ENCODE measurements at regions not wholly inside any gene's neighbourhood (a gene's known extent, or its start where the extent isn't known, plus 50 kb on each side); places are given as distances from the start of the nearest gene placed in this dataset.
"Not testable (repeated sequence)": the region's sequence is repeated elsewhere in the genome, so short reads cannot be mapped to it uniquely, and the experiment has no call there.

DNA sequence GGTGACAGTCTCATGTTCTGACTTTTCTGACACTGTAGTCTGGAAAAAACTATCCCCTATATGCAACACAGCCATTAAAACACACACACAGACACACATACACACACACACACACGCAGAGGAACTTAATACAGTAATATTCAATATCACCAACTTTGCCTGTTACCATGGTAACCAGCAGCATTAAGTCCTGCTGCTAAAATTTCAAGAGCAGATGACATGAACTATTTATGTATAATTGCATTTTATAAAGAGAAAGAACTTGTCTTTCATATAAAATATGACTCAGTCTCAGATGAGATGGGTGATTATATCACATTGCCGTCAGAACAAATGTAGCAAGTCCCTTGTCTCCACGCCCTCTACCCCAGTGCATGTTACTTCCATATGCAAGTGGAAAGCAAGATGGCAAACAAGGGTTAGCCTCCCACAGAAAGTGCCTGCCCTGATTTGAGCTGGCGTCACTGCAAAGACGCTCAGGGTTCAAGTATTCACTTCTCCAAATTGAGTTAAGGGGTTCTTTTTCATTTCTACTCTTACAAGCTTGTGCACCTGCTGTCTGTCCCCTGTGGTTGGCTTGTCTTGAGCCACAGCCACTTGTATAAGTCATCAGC, 576.8 kb downstream of the UQCRFS1 start:
- H3K36me3 ChIP-seq (ENCODE audit: insufficient read depth, insufficient read length, low read length), result peaks cover 7% of the 10 kb centered on the region
- TF ChIP-seq ZNF274 (IDR thresholded peaks at IDR 0.05; ENCODE audit: low read depth, low read length), result no peak
- TF ChIP-seq SUZ12 (IDR thresholded peaks at IDR 0.05; ENCODE audit: extremely low read depth, insufficient read depth, insufficient read length), result no peak
- no peak for TF ChIP-seq YY1 (IDR thresholded peaks at IDR 0.05; ENCODE audit: insufficient read depth, insufficient read length)
- H3K4me3 ChIP-seq (ENCODE audit: insufficient read length, low read depth), result no peak overlapping the region
- DNase-seq (ENCODE audit: low read depth, low spot score), result no peak
- H3K27me3 ChIP-seq (ENCODE audit: insufficient read depth, insufficient read length), result no peaks in the 10 kb centered on the region
- no peak overlapping the region for H3K9ac ChIP-seq (ENCODE audit: insufficient read length, low read depth)
- no peaks in the 10 kb centered on the region for H3K9me3 ChIP-seq (ENCODE audit: insufficient read depth, low read length)
- peaks cover 10% of the 10 kb centered on the region for H3K4me1 ChIP-seq (ENCODE audit: insufficient read depth, insufficient read length)

DNA sequence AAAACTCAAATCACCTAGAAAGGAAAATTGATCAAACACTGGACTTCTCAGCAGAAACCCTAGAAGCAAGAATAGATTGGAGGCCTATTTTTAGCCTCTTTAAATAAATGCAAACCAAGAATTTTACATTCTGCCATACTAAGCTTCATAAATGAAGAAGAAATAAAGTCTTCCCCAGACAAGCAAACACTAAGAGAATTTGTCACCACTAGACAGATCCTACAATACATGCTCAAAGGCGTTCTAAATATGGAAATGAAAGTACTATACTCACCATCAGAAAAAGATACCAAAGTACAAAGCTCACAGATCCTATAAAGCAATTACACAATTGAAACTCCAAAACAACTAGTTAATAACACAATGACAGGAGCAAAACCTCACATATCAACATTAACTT, 578.1 kb downstream of the UQCRFS1 start:
- TF ChIP-seq YY1 (IDR thresholded peaks at IDR 0.05; ENCODE audit: insufficient read depth, insufficient read length) (no peak), SUZ12 (IDR thresholded peaks at IDR 0.05; ENCODE audit: extremely low read depth, insufficient read depth, insufficient read length) (no peak), ZNF274 (IDR thresholded peaks at IDR 0.05; ENCODE audit: low read depth, low read length) (no peak)
- peaks cover 10% of the 10 kb centered on the region for H3K4me1 ChIP-seq (ENCODE audit: insufficient read depth, insufficient read length)
- no peak overlapping the region for H3K9ac ChIP-seq (ENCODE audit: insufficient read length, low read depth)
- no peaks in the 10 kb centered on the region for H3K9me3 ChIP-seq (ENCODE audit: insufficient read depth, low read length)
- no peaks in the 10 kb centered on the region for H3K27me3 ChIP-seq (ENCODE audit: insufficient read depth, insufficient read length)
- DNase-seq (ENCODE audit: low read depth, low spot score), result no peak
- no peak overlapping the region for H3K4me3 ChIP-seq (ENCODE audit: insufficient read length, low read depth)
- no peaks in the 10 kb centered on the region for H3K36me3 ChIP-seq (ENCODE audit: insufficient read depth, insufficient read length, low read length)

DNA sequence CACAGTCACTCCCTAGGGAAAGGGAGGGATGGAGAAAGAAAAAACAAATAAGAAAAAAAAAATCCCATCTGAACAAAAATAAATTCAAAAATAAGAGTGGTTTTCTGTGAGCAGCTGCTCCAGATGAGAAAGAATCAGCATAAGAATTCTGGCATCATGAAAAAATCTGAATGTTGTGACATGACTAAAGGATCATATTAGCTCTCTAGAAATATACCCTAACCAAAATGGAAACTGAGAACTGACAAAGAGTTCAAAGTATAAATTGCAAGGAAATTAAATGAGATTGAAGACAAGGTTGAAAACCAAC, 579.0 kb downstream of the UQCRFS1 start:
- Histone ChIP-seq H3K9ac (ENCODE audit: insufficient read length, low read depth) (no peak overlapping the region), H3K4me1 (ENCODE audit: insufficient read depth, insufficient read length) (peaks cover 10% of the 10 kb centered on the region), H3K36me3 (ENCODE audit: insufficient read depth, insufficient read length, low read length) (no peaks in the 10 kb centered on the region), H3K4me3 (ENCODE audit: insufficient read length, low read depth) (no peak overlapping the region), H3K9me3 (ENCODE audit: insufficient read depth, low read length) (no peaks in the 10 kb centered on the region), H3K27me3 (ENCODE audit: insufficient read depth, insufficient read length) (no peaks in the 10 kb centered on the region)
- DNase-seq (ENCODE audit: low read depth, low spot score), result no peak
- TF ChIP-seq YY1 (IDR thresholded peaks at IDR 0.05; ENCODE audit: insufficient read depth, insufficient read length) (no peak), SUZ12 (IDR thresholded peaks at IDR 0.05; ENCODE audit: extremely low read depth, insufficient read depth, insufficient read length) (no peak), ZNF274 (IDR thresholded peaks at IDR 0.05; ENCODE audit: low read depth, low read length) (no peak)

DNA sequence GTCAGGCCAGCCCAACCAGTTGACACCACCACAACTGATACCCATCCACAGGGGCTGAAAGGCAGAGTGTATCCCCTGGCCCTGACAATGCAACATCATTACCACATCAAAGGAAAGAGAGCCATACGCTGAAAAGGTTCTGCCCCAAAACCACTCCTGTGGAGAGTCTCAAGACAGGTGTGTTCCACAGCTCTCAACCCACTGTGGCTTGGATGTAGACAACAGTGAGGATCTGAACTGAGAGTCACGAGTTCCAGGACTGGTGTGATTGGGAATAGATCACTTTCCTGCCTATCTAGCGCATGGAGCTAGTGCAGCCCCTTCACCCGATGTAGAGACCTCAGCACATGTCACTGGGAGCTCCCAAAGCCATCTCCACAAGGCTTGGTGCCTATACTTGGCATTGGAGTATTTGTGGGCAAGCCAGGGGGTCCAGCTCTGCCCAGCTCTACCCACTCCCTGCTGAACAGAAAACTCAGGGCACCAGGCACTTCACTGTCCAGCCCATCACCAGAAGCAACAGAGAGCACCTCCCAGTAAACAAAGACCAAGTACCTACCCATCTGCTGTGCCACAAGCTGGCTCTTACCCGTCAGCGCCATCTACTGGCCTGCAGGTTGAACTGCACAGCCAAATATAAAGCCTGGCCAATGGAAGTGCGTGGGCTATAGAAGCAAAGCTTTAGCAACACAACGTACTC, 579.5 kb downstream of the UQCRFS1 start:
- TF ChIP-seq YY1 (IDR thresholded peaks at IDR 0.05; ENCODE audit: insufficient read depth, insufficient read length) (no peak), ZNF274 (IDR thresholded peaks at IDR 0.05; ENCODE audit: low read depth, low read length) (no peak), SUZ12 (IDR thresholded peaks at IDR 0.05; ENCODE audit: extremely low read depth, insufficient read depth, insufficient read length) (no peak)
- no peaks in the 10 kb centered on the region for H3K36me3 ChIP-seq (ENCODE audit: insufficient read depth, insufficient read length, low read length)
- H3K4me1 ChIP-seq (ENCODE audit: insufficient read depth, insufficient read length), result peaks cover 10% of the 10 kb centered on the region
- no peak overlapping the region for H3K9ac ChIP-seq (ENCODE audit: insufficient read length, low read depth)
- no peak overlapping the region for H3K4me3 ChIP-seq (ENCODE audit: insufficient read length, low read depth)
- no peaks in the 10 kb centered on the region for H3K27me3 ChIP-seq (ENCODE audit: insufficient read depth, insufficient read length)
- H3K9me3 ChIP-seq (ENCODE audit: insufficient read depth, low read length), result no peaks in the 10 kb centered on the region
- peak; percentile 78 for DNase-seq (ENCODE audit: low read depth, low spot score)

DNA sequence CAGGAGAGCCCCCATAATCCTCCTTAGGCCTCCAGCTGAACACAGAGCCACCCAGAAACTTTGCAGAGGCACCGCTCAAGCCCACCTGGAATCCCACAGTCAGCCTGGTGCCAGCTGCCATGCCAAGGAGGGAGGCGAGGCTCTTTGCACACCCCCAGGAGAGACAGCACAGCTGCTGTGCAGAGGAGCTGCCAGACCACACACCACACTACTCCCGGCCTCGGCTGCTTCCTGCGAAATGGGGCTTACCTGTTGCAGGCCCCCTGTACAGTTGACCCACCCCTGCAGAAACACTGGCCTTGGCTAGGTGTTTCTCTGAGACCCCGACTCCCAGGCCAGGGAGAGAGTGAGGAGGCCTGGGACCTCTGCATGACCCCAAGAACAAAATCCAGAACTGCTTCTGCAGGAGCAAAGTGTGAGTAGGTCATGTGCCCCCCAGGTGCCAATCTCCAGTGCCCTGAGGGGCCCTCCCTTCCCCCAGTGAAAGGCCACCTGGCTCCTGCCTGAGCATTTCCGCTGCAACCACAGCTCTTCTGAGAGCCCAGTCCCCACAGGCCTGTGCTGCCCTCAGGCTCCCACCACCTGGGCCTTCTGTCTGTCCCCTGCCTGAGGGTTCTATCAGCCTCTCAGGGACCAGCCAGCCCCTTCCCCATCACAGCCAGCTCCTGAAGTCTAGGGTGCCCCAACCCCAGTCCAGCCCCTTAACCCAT, 580.4 kb downstream of the UQCRFS1 start:
- Histone ChIP-seq H3K9ac (ENCODE audit: insufficient read length, low read depth) (no peak overlapping the region), H3K4me3 (ENCODE audit: insufficient read length, low read depth) (no peak overlapping the region), H3K36me3 (ENCODE audit: insufficient read depth, insufficient read length, low read length) (no peaks in the 10 kb centered on the region), H3K9me3 (ENCODE audit: insufficient read depth, low read length) (0 out of 2 replicates have a peak, but pooled peaks cover 2% of the 10 kb centered on the region), H3K27me3 (ENCODE audit: insufficient read depth, insufficient read length) (no peaks in the 10 kb centered on the region), H3K4me1 (ENCODE audit: insufficient read depth, insufficient read length) (peaks cover 10% of the 10 kb centered on the region)
- TF ChIP-seq ZNF274 (IDR thresholded peaks at IDR 0.05; ENCODE audit: low read depth, low read length) (no peak), YY1 (IDR thresholded peaks at IDR 0.05; ENCODE audit: insufficient read depth, insufficient read length) (no peak), SUZ12 (IDR thresholded peaks at IDR 0.05; ENCODE audit: extremely low read depth, insufficient read depth, insufficient read length) (no peak)
- DNase-seq (ENCODE audit: low read depth, low spot score), result no peak

DNA sequence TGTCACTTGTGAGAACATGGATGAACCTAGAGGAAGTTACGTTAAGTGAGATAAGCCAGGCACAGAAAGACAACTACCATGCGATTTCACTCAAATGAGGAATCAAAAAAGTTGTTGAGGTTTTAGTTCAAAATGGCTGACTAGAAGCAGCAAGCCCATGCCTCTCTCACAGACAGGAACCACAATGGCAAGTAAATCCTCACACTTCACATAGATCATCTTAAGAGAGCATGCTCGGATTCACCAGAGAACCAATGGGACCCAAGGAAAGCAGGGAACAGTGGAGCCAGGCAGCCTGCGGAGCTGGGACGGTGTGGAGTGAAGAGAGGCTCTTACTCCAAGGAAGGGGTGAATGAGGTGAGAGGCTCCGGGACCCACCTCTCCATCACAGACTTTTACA, 581.0 kb downstream of the UQCRFS1 start:
- H3K9me3 ChIP-seq (ENCODE audit: insufficient read depth, low read length), result 0 out of 2 replicates have a peak, but pooled peaks cover 8% of the 10 kb centered on the region
- no peak for TF ChIP-seq SUZ12 (IDR thresholded peaks at IDR 0.05; ENCODE audit: extremely low read depth, insufficient read depth, insufficient read length)
- no peak for TF ChIP-seq YY1 (IDR thresholded peaks at IDR 0.05; ENCODE audit: insufficient read depth, insufficient read length)
- no peak for TF ChIP-seq ZNF274 (IDR thresholded peaks at IDR 0.05; ENCODE audit: low read depth, low read length)
- H3K4me3 ChIP-seq (ENCODE audit: insufficient read length, low read depth), result no peak overlapping the region
- H3K36me3 ChIP-seq (ENCODE audit: insufficient read depth, insufficient read length, low read length), result no peaks in the 10 kb centered on the region
- H3K4me1 ChIP-seq (ENCODE audit: insufficient read depth, insufficient read length), result peaks cover 10% of the 10 kb centered on the region
- H3K9ac ChIP-seq (ENCODE audit: insufficient read length, low read depth), result no peak overlapping the region
- no peaks in the 10 kb centered on the region for H3K27me3 ChIP-seq (ENCODE audit: insufficient read depth, insufficient read length)
- DNase-seq (ENCODE audit: low read depth, low spot score), result no peak

DNA sequence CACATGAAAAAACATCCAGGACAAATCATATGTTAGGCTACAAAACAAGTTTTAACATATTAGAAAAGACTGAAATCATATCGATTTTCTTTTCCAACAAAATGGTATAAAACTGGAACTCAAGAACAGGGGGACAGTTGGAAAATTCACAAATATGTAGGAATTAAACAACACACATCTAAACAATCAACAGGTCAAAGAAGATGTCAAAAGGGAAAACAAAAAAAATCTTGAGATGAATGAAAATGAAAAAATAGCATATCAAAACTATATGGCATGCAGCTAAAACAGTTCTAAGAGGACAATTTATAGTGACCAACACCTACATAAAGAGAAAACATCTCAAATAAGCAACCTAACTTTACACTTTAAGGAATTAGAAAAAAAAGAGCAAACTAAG, 585.3 kb downstream of the UQCRFS1 start:
- Histone ChIP-seq H3K36me3 (ENCODE audit: insufficient read depth, insufficient read length, low read length) (no peaks in the 10 kb centered on the region), H3K9ac (ENCODE audit: insufficient read length, low read depth) (no peak overlapping the region), H3K4me3 (ENCODE audit: insufficient read length, low read depth) (no peak overlapping the region), H3K9me3 (ENCODE audit: insufficient read depth, low read length) (0 out of 2 replicates have a peak, but pooled peaks cover 10% of the 10 kb centered on the region), H3K4me1 (ENCODE audit: insufficient read depth, insufficient read length) (peaks cover 2% of the 10 kb centered on the region), H3K27me3 (ENCODE audit: insufficient read depth, insufficient read length) (no peaks in the 10 kb centered on the region)
- TF ChIP-seq YY1 (IDR thresholded peaks at IDR 0.05; ENCODE audit: insufficient read depth, insufficient read length), result no peak
- no peak for TF ChIP-seq SUZ12 (IDR thresholded peaks at IDR 0.05; ENCODE audit: extremely low read depth, insufficient read depth, insufficient read length)
- no peak for TF ChIP-seq ZNF274 (IDR thresholded peaks at IDR 0.05; ENCODE audit: low read depth, low read length)
- DNase-seq (ENCODE audit: low read depth, low spot score), result no peak

DNA sequence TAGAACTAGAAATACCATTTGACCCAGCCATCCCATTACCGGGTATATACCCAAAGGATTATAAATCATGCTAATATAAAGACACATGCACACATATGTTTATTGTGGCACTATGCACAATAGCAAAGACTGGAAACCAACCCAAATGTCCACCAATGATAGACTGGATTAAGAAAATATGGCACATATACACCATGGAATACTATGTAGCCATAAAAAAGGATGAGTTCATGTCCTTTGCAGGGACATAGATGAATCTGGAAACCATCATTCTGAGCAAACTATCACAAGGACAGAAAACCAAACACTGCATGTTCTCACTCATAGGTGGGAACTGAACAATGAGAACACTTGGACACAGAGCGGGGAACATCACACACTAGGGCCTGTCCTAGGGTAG, 586.5 kb downstream of the UQCRFS1 start:
- H3K9me3 ChIP-seq (ENCODE audit: insufficient read depth, low read length); H3K4me3 ChIP-seq (ENCODE audit: insufficient read length, low read depth); H3K4me1 ChIP-seq (ENCODE audit: insufficient read depth, insufficient read length); H3K36me3 ChIP-seq (ENCODE audit: insufficient read depth, insufficient read length, low read length); H3K27me3 ChIP-seq (ENCODE audit: insufficient read depth, insufficient read length); H3K9ac ChIP-seq (ENCODE audit: insufficient read length, low read depth); DNase-seq (ENCODE audit: low read depth, low spot score): not testable (repeated sequence)

Data from NT2/D1 (cell line).